ENCODE measurements at regions not wholly inside any gene's neighbourhood (a gene's known extent, or its start where the extent isn't known, plus 50 kb on each side); places are given as distances from the start of the nearest gene placed in this dataset.

DNA sequence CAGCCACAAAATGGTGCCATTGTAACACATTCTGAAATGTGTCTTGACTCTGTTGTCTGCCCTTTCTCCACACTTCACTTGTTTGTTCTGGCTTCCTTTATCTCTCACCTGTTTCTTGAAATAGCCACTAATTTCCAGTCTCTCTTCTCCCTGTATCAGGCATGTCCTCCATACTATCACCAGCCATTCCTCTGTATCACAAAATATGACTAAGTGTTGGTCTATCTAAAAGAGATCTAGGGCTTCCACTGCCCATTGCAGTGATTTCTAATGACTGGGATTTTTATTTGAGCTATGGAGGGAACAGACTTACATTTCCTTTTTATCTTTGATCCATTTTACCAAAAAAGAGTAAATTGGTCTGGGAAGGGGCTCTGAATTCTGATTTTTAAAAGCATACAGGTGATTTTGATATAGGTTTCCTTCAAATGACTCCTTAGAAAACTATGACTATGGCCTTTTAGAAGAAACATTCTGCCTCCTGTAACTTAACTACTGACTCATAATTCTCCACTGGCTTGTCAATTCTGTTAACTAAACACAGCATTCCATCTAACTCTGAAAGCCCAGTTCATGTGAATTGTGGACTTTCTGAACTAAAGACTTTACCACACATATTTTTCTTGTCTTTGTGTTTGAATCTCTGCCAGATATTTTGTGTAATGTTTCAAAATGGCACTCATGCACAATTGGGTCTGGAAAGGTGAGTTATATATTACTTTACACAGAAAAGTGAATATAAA, 1121.4 kb downstream of the XPNPEP1 start:
- ChIA-PET POLR2A (no interaction called here), CTCF (interaction anchor here (1.0 kb wide), 1 partner anchor 598 kb away, joined by 3 read pairs; no protein-coding TSS in a partner anchor)
- Mint-ChIP-seq H3K4me1 (no peaks in the 10 kb centered on the region), H3K4me3 (no peak overlapping the region), H3K36me3 (no peaks in the 10 kb centered on the region), H3K27ac (no peak overlapping the region), H3K27me3 (ENCODE audit: low read depth) (no peaks in the 10 kb centered on the region), H3K9me3 (no peaks in the 10 kb centered on the region)
- no peak for TF ChIP-seq ZNF423 (CRISPR knock-in tag; IDR thresholded peaks at IDR 0.05)
- TF ChIP-seq HMGA2 (CRISPR knock-in tag; IDR thresholded peaks at IDR 0.05), result no peak
- no peak for TF ChIP-seq ZNF121 (CRISPR knock-in tag; IDR thresholded peaks at IDR 0.05)
- TF ChIP-seq NFYB (CRISPR knock-in tag; conservative IDR thresholded peaks at IDR 0.05; ENCODE audit: low read depth), result no peak
- no peak for TF ChIP-seq TEAD4 (CRISPR knock-in tag; IDR thresholded peaks at IDR 0.05)
- TF ChIP-seq, protein P1, sequence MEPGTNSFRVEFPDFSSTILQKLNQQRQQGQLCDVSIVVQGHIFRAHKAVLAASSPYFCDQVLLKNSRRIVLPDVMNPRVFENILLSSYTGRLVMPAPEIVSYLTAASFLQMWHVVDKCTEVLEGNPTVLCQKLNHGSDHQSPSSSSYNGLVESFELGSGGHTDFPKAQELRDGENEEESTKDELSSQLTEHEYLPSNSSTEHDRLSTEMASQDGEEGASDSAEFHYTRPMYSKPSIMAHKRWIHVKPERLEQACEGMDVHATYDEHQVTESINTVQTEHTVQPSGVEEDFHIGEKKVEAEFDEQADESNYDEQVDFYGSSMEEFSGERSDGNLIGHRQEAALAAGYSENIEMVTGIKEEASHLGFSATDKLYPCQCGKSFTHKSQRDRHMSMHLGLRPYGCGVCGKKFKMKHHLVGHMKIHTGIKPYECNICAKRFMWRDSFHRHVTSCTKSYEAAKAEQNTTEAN (CRISPR knock-in tag; IDR thresholded peaks at IDR 0.05), result no peak
- TF ChIP-seq TCF7 (CRISPR knock-in tag; IDR thresholded peaks at IDR 0.05; ENCODE audit: low read depth), result no peak
- TF ChIP-seq FOXK1 (CRISPR knock-in tag; IDR thresholded peaks at IDR 0.05), result no peak
- no peak for TF ChIP-seq SMAD4 (CRISPR knock-in tag; IDR thresholded peaks at IDR 0.05)
- no peak for TF ChIP-seq NR1H2 (CRISPR knock-in tag; IDR thresholded peaks at IDR 0.05)
- no peak for TF ChIP-seq MXD4 (CRISPR knock-in tag; IDR thresholded peaks at IDR 0.05; ENCODE audit: borderline replicate concordance)
- no peak for DNase-seq (ENCODE audit: low spot score)
- ATAC-seq, result no peak

DNA sequence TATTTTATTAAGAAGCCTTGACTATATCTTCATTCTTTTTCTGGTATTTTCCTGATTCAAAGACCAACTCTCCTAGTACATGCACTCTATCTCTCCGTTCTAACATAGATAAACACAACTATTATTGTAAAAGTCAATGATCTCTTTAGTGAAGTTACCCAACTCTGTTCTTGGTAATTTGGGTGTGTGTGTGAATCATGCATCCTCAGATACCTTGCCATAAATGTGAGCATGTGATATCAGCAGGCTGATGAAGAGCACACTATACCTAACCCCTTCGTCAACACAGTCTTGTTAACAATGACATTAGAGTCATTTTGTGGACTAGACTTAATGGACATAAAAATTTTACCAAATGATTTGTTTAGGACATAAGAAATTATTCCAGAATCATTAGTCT, 1122.1 kb downstream of the XPNPEP1 start:
- peaks cover 5% of the 10 kb centered on the region for H3K9me3 Mint-ChIP-seq
- H3K4me3 Mint-ChIP-seq, result no peak overlapping the region
- ChIA-PET POLR2A (no interaction called here), CTCF (interaction anchor here (1.0 kb wide), 1 partner anchor 597 kb away, joined by 3 read pairs; no protein-coding TSS in a partner anchor)
- no peaks in the 10 kb centered on the region for H3K27me3 Mint-ChIP-seq (ENCODE audit: low read depth)
- no peak overlapping the region for H3K27ac Mint-ChIP-seq
- H3K4me1 Mint-ChIP-seq, result no peaks in the 10 kb centered on the region
- DNase-seq (ENCODE audit: low spot score) (no peak), ATAC-seq (no peak)
- no peak for TF ChIP-seq ATF1 (CRISPR knock-in tag; IDR thresholded peaks at IDR 0.05)
- TF ChIP-seq ZNF138 (CRISPR knock-in tag; conservative IDR thresholded peaks at IDR 0.05), result no peak
- TF ChIP-seq RELA (CRISPR knock-in tag; IDR thresholded peaks at IDR 0.05; ENCODE audit: borderline replicate concordance), result no peak
- no peak for TF ChIP-seq ZNF396 (CRISPR knock-in tag; IDR thresholded peaks at IDR 0.05; ENCODE audit: borderline replicate concordance)
- no peak for TF ChIP-seq ZNF423 (CRISPR knock-in tag; IDR thresholded peaks at IDR 0.05)
- no peak for TF ChIP-seq FOXP1 (CRISPR knock-in tag; IDR thresholded peaks at IDR 0.05; ENCODE audit: borderline replicate concordance)
- TF ChIP-seq, protein P2, sequence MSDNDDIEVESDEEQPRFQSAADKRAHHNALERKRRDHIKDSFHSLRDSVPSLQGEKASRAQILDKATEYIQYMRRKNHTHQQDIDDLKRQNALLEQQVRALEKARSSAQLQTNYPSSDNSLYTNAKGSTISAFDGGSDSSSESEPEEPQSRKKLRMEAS (CRISPR knock-in tag; IDR thresholded peaks at IDR 0.05), result no peak
- TF ChIP-seq, protein P3, sequence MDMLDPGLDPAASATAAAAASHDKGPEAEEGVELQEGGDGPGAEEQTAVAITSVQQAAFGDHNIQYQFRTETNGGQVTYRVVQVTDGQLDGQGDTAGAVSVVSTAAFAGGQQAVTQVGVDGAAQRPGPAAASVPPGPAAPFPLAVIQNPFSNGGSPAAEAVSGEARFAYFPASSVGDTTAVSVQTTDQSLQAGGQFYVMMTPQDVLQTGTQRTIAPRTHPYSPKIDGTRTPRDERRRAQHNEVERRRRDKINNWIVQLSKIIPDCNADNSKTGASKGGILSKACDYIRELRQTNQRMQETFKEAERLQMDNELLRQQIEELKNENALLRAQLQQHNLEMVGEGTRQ (CRISPR knock-in tag; IDR thresholded peaks at IDR 0.05), result no peak
- TF ChIP-seq TCF7 (CRISPR knock-in tag; IDR thresholded peaks at IDR 0.05; ENCODE audit: low read depth), result no peak
- TF ChIP-seq RORB (CRISPR knock-in tag; IDR thresholded peaks at IDR 0.05), result no peak
- TF ChIP-seq MXD4 (CRISPR knock-in tag; IDR thresholded peaks at IDR 0.05; ENCODE audit: borderline replicate concordance), result no peak
- TF ChIP-seq, protein P4, sequence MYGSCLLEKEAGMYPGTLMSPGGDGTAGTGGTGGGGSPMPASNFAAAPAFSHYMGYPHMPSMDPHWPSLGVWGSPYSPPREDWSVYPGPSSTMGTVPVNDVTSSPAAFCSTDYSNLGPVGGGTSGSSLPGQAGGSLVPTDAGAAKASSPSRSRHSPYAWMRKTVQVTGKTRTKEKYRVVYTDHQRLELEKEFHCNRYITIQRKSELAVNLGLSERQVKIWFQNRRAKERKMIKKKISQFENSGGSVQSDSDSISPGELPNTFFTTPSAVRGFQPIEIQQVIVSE (CRISPR knock-in tag; IDR thresholded peaks at IDR 0.05; ENCODE audit: borderline replicate concordance), result no peak
- no peak for TF ChIP-seq ETV6 (CRISPR knock-in tag; IDR thresholded peaks at IDR 0.05)
- TF ChIP-seq OVOL2 (CRISPR knock-in tag; IDR thresholded peaks at IDR 0.05; ENCODE audit: borderline replicate concordance), result no peak
- no peak for TF ChIP-seq NR2C2 (CRISPR knock-in tag; IDR thresholded peaks at IDR 0.05)
- no peak for TF ChIP-seq ZBTB21 (CRISPR knock-in tag; IDR thresholded peaks at IDR 0.05; ENCODE audit: borderline replicate concordance)
- no peak for TF ChIP-seq ZNF671 (CRISPR knock-in tag; IDR thresholded peaks at IDR 0.05)
- no peak for TF ChIP-seq NR1H2 (CRISPR knock-in tag; IDR thresholded peaks at IDR 0.05)
- H3K36me3 Mint-ChIP-seq, result no peaks in the 10 kb centered on the region

Measured in WTC11 (cell line).